Mucosa of gallbladder (tissue), 1 donor: ENCODE measurements at regions not wholly inside any gene's neighbourhood (a gene's known extent, or its start where the extent isn't known, plus 50 kb on each side); places are given as distances from the start of the nearest gene placed in this dataset.
"Not testable (repeated sequence)": the region's sequence is repeated elsewhere in the genome, so short reads cannot be mapped to it uniquely, and the experiment has no call there.

ENCODE experiments used
- DNase-seq: peaks from one replicate; pipeline ENCODE4 v3.0.0-alpha.2; 2020; ENCODE audit warnings: low spot score
- donor health status: DM: no; HTN: no; CAD: no.

DNA sequence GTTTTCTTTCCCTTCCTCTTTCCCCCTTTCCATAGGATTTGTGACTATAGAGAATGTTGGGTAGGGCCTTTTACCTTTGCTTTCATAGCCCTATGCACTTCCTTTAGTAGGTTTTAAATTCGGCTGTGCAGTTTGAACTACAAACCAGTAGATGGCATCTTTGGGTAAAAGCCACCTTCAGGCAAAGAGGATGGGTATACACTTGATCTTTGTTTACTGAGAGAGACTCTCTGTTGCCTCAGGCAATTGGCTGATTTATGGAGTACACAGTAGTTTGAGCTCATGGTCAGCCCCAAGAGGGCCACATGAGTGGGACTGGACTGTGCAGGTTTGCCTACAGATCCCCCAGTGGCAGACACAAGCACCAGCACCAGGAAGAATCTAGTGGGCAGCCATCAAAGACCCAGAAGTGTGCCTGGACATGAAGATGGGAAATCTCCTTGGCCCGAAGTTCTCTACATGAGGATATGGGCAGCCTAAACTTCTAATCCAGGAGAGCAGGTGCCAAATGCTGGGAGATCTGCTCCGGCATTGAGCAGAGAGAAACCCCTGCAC is 1304.3 kb upstream of the DDX18 start:
- DNase-seq, result no peak

DNA sequence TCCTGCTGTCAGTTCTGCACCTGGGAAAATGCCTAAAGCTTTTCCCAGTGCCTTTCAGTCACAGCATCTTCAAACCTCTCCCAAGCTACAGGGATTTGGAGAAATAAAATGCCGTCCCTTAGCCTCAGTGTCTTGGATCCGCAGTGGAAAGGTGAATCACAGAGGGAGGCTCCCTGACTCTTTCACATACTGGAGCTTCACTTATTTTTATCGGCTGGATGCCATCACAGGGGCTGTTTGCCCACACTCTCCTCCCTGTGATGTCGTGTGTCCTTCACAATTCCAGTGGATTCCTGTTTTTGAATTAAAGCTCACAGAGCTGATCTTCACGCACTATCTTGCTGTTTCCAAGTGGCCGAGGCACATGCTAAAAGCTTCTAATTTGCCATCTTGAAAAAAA is 1303.1 kb upstream of the DDX18 start:
- no peak for DNase-seq

DNA sequence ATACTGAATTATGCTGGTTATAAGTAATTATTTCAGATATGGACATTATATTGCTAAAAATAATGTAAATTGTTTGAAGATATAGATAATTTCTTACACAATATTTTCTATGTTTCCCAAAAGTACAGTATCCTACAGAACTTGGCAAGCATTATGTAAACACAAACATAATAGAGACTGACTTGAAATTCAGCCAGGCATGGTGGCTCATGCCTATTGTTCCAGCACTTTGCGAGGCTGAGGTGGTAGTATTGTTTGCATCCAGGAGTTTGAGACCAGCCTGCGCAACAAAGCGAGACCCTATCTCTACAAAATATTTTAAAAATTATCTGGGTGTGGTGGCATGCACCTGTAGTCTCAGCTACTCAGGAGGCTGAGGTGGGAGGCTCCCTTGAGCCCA is 1300.5 kb upstream of the DDX18 start:
- DNase-seq, result no peak

GRCh38 chr2:116517936-116518335 is 1296.6 kb upstream of the DDX18 start:
- DNase-seq, result no peak

DNA sequence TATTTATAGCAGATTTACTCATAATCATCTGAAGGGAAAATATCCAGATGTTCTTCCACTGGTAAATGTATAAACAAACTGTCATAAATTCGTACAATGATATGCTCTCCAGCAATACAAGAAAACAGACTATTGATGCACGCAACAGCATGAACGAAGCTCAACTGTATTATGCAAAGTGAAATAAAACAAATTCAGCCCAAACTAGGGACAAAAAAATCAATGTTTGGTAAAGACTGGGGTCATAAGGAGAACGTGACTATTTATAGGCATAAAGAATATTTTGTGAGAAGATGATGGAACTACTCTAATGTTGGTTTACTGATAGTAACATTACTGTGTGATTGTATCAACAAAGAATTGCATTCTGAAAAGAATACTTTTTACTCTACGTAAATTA is 1276.7 kb upstream of the DDX18 start:
- no peak for DNase-seq

DNA sequence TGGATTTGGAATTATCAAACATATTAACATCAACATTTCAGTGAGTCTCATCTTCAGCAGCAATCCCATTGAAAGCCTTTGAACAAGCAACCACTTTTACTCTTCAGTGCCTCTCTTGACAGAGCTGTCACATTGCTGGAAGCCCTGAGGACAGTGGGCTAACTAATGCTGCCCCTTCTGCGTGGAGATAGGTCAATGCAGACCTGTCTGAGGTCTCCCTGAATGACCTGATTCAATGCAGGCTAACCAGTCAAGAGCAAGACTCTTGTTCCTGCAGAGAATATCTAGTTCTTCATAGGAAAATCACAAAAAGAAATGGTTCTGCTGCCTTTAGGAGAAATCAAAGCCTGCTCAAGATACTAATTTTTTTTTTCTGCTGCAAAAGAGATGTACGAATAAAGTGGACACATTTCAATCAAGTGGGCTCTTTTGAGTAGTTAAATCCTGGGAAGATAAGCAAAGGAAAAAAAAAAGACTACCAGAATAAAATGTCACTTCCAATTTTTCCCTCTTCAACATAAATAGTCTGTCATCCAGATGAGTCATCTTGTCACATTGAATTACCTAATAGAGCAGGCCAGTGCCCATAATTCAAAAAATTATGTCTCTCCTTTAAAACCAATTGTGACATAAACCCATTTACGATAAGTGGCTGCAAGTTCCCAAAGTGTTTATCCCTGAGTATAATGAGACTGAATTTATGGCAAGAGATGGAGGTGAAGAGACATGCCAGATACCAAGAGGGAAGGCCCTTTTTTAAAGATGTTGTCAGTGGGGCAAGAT is 1269.0 kb upstream of the DDX18 start:
- no peak for DNase-seq

DNA sequence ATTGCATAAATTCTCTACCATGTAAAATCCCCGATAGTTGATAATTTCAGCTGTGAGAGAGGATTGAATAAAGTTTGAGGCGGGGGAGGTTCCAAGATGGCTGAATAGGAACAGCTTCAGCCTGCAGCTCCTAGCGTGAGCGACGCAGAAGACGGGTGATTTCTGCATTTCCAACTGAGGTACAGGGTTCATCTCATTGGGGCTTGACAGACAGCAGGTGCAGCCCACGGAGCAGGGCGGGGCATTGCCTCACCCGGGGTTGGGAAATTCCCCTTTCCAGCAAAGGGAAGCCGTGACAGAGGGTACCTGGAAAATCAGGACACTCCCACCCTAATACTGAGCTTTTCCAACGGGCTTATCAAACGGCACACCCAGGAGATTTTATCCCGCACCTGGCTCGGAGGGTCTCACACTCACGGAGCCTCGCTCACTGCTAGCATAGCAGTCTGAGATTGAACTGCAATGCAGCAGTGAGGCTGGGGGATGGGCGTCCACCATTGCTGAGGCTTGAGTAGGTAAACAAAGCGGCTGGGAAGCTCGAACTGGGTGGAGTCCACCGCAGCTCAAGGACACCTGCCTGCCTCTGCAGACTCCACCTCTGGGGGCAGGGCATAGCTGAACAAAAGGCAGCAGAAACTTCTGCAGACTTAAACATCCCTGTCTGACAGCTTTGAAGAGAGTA is 1261.6 kb upstream of the DDX18 start:
- DNase-seq, result not testable (repeated sequence)

GRCh38 chr2:116580209-116580608 is 1234.3 kb upstream of the DDX18 start:
- DNase-seq, result no peak

GRCh38 chr2:116582850-116583249 is 1231.6 kb upstream of the DDX18 start:
- no peak for DNase-seq

- DNase-seq, result no peak
Observed at GRCh38 chr2:116585669-116586327, 1228.7 kb upstream of the DDX18 start.

DNA sequence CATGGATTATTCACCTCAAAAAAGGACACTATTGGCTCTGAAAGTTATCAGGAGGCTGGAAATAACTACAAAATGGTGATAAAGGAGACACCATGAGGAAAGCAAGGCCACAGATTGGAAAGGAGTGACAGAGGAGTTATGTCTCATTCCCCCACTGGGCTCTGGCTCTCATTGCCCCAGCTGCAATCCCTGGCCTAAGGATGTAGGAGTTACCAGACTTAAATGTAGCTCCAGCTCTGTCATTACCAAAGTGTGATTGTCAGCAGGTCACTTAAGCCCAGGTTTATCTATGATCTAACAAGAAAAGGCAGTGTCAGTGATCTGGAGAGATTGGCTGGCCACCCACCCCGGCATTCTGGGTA is 1228.2 kb upstream of the DDX18 start:
- no peak for DNase-seq
